Astrocyte (in vitro differentiated cells and primary cell): ENCODE measurements at regions not wholly inside any gene's neighbourhood (a gene's known extent, or its start where the extent isn't known, plus 50 kb on each side); places are given as distances from the start of the nearest gene placed in this dataset.

ENCODE experiments used
- DNase-seq: peaks from one replicate; pipeline ENCODE4 v3.0.0-alpha.2; 2010; ENCODE audit warnings: low read depth
- FAIRE-seq: peaks from 2 replicates; lab custom pipeline; 2011; peaks lifted over from hg19 to GRCh38; lab: Jason Lieb, UNC
- H2AFZ ChIP-seq: 2 replicates; pipeline ENCODE4 v1.6.0; 2012; ENCODE audit warnings: low read depth, low read length, inconsistent platforms
- H3K27ac ChIP-seq: 2 replicates; pipeline ENCODE4 v1.5.1; 2011; ENCODE audit warnings: low read depth, low read length, inconsistent platforms
- H3K27me3 ChIP-seq: 2 replicates; pipeline ENCODE4 v1.6.0; 2011; ENCODE audit warnings: low read length, inconsistent platforms; ENCODE audit not compliant: insufficient read depth
- H3K36me3 ChIP-seq: 2 replicates; pipeline ENCODE4 v1.5.1; 2011; ENCODE audit warnings: low read length, inconsistent platforms; ENCODE audit not compliant: insufficient read depth
- H3K4me1 ChIP-seq: 2 replicates; pipeline ENCODE4 v1.5.1; 2011; ENCODE audit warnings: low read length, inconsistent platforms; ENCODE audit not compliant: insufficient read depth
- H3K4me2 ChIP-seq: 2 replicates; pipeline ENCODE4 v1.6.0; 2012; ENCODE audit warnings: low read length, inconsistent platforms
- H3K4me3 ChIP-seq: 2 replicates; pipeline ENCODE4 v1.5.1; 2011; ENCODE audit warnings: low read depth, mild to moderate bottlenecking, low read length, inconsistent platforms; ENCODE audit not compliant: insufficient read depth
- H3K79me2 ChIP-seq: 2 replicates; pipeline ENCODE4 v1.6.0; 2012; ENCODE audit warnings: mild to moderate bottlenecking, low read length, inconsistent platforms; ENCODE audit not compliant: insufficient read depth
- H3K9ac ChIP-seq: 2 replicates; pipeline ENCODE4 v1.6.0; 2012; ENCODE audit warnings: mild to moderate bottlenecking, low read length, inconsistent platforms
- H3K9me3 ChIP-seq: 2 replicates; pipeline ENCODE4 v1.5.1; 2012; ENCODE audit warnings: low read depth, mild to moderate bottlenecking, low read length, inconsistent platforms; ENCODE audit not compliant: insufficient read depth
- H4K20me1 ChIP-seq: 2 replicates; pipeline ENCODE4 v1.6.0; 2012; ENCODE audit warnings: low read length, inconsistent platforms; ENCODE audit not compliant: insufficient read depth
- H3K27ac Mint-ChIP-seq: one replicate; pipeline ENCODE4 v1.8.0; 2021; ENCODE audit warnings: mild to moderate bottlenecking, mixed read lengths; ENCODE audit not compliant: unreplicated experiment
- H3K27me3 Mint-ChIP-seq: one replicate; pipeline ENCODE4 v1.8.0; 2021; ENCODE audit warnings: low read depth, mixed read lengths; ENCODE audit not compliant: unreplicated experiment
- H3K36me3 Mint-ChIP-seq: one replicate; pipeline ENCODE4 v1.8.0; 2021; ENCODE audit warnings: low read depth, mixed read lengths; ENCODE audit not compliant: unreplicated experiment
- H3K4me1 Mint-ChIP-seq: one replicate; pipeline ENCODE4 v1.8.0; 2021; ENCODE audit warnings: low read depth, mixed read lengths; ENCODE audit not compliant: unreplicated experiment
- H3K4me3 Mint-ChIP-seq: one replicate; pipeline ENCODE4 v1.8.0; 2021; ENCODE audit warnings: mild to moderate bottlenecking, moderate library complexity, mixed read lengths; ENCODE audit not compliant: unreplicated experiment
- H3K9me3 Mint-ChIP-seq: one replicate; pipeline ENCODE4 v1.8.0; 2021; ENCODE audit warnings: mild to moderate bottlenecking, mixed read lengths; ENCODE audit not compliant: unreplicated experiment
- CTCF ChIP-seq: IDR thresholded peaks from 2 replicates; pipeline ENCODE4 v1.5.1; 2011; ENCODE audit warnings: low read depth, mild to moderate bottlenecking, inconsistent platforms, low read length, moderate library complexity; ENCODE audit not compliant: insufficient read depth
- EZH2 ChIP-seq: IDR thresholded peaks from 2 replicates; pipeline ENCODE4 v1.6.1; 2012; ENCODE audit warnings: mild to moderate bottlenecking, low read length, inconsistent platforms; ENCODE audit not compliant: insufficient read depth

DNA sequence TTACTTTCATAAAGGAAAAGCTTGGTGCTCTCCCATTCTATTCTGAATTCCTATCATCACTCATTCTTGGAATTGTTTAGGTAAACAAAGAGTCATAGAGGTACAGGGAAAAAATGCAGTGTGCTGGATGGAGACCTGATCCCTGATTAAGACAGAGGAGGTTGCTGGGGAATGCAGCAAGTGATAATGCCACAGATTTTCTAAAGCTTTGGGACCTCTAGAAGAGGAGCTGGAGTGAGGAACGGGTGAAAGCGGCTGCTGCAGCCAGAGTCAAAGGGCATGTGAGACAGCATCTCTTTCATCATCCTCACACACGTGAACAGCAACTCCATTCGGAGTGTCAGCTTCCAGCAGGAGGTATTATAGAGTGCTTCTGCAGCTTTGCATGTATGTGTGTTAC is 54.9 kb upstream of the DIPK1A start:
- Histone ChIP-seq H3K27me3 (peaks cover 3% of the 10 kb centered on the region), H2AFZ (no peak overlapping the region), H3K9me3 (no peaks in the 10 kb centered on the region), H3K36me3 (no peaks in the 10 kb centered on the region), H4K20me1 (no peaks in the 10 kb centered on the region), H3K9ac (no peak overlapping the region), H3K4me2 (peak overlapping the region; percentile 49), H3K79me2 (no peaks in the 10 kb centered on the region), H3K27ac (no peak overlapping the region), H3K4me1 (peaks cover 10% of the 10 kb centered on the region), H3K4me3 (no peak overlapping the region)
- FAIRE-seq = no peak
- Mint-ChIP-seq H3K27me3 (no peaks in the 10 kb centered on the region), H3K27ac (no peak overlapping the region), H3K9me3 (no peaks in the 10 kb centered on the region), H3K36me3 (no peaks in the 10 kb centered on the region), H3K4me1 (peaks cover 12% of the 10 kb centered on the region), H3K4me3 (no peak overlapping the region)
- peak; percentile 28 for DNase-seq
- TF ChIP-seq EZH2 (no peak), CTCF (no peak)

GRCh38 chr1:93021539-93022134 is 57.4 kb upstream of the MTF2 start:
- Histone ChIP-seq H3K9ac (no peak overlapping the region), H3K27me3 (peaks cover 14% of the 10 kb centered on the region), H3K79me2 (no peaks in the 10 kb centered on the region), H3K4me2 (no peak overlapping the region), H3K4me3 (no peak overlapping the region), H2AFZ (no peak overlapping the region), H3K36me3 (no peaks in the 10 kb centered on the region), H3K4me1 (no peaks in the 10 kb centered on the region), H3K27ac (no peak overlapping the region), H3K9me3 (no peaks in the 10 kb centered on the region), H4K20me1 (no peaks in the 10 kb centered on the region)
- peaks cover 3% of the 10 kb centered on the region for H3K27me3 Mint-ChIP-seq
- DNase-seq (peak; percentile 38), FAIRE-seq (peak; percentile 82)
- TF ChIP-seq CTCF (peak; percentile 87), EZH2 (no peak)
- H3K9me3 Mint-ChIP-seq = no peaks in the 10 kb centered on the region
- H3K27ac Mint-ChIP-seq = no peak overlapping the region
- no peaks in the 10 kb centered on the region for H3K36me3 Mint-ChIP-seq
- peaks cover 1% of the 10 kb centered on the region for H3K4me1 Mint-ChIP-seq
- H3K4me3 Mint-ChIP-seq = no peak overlapping the region

DNA sequence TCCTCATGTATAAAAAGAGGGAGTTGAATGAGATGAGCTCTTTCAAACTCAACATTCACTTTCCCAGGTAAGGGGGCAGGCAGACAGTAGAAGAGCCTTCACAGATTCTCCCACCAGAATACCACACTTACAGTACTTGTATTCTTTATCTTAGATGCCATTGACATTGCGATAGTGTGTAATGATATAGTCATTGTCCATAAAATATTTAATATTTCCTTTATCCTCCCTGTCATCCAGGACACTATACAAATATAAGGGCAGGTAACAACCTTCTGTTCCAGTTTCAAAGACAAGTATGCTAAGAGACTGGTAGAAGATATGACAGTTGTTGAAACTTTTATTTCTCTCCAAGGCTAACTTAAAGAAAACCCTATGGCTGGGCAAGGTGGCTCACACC is 56.5 kb upstream of the MTF2 start:
- Mint-ChIP-seq H3K4me1 (no peaks in the 10 kb centered on the region), H3K4me3 (no peak overlapping the region), H3K36me3 (no peaks in the 10 kb centered on the region), H3K9me3 (no peaks in the 10 kb centered on the region), H3K27ac (no peak overlapping the region), H3K27me3 (peaks cover 3% of the 10 kb centered on the region)
- no peak overlapping the region for H2AFZ ChIP-seq
- no peak overlapping the region for H3K27ac ChIP-seq
- no peaks in the 10 kb centered on the region for H3K36me3 ChIP-seq
- no peak overlapping the region for H3K9ac ChIP-seq
- no peak overlapping the region for H3K4me2 ChIP-seq
- no peak overlapping the region for H3K4me3 ChIP-seq
- H3K9me3 ChIP-seq = no peaks in the 10 kb centered on the region
- no peaks in the 10 kb centered on the region for H3K79me2 ChIP-seq
- peaks cover 14% of the 10 kb centered on the region for H3K27me3 ChIP-seq
- DNase-seq (no peak), FAIRE-seq (no peak)
- H4K20me1 ChIP-seq = no peaks in the 10 kb centered on the region
- TF ChIP-seq CTCF = no peak
- no peak for TF ChIP-seq EZH2
- no peaks in the 10 kb centered on the region for H3K4me1 ChIP-seq
